SH-SY5Y (cell line): ENCODE measurements at regions not wholly inside any gene's neighbourhood (a gene's known extent, or its start where the extent isn't known, plus 50 kb on each side); places are given as distances from the start of the nearest gene placed in this dataset.

Experiments
- GATA2 ChIP-seq: IDR thresholded peaks from 2 replicates; pipeline ENCODE4 v1.6.1; 2011; ENCODE audit warnings: mild to moderate bottlenecking, low read depth, low read length
- GATA3 ChIP-seq: IDR thresholded peaks from 2 replicates; pipeline ENCODE4 v1.6.1; 2011; ENCODE audit warnings: low read depth, mild to moderate bottlenecking, low read length, moderate library complexity

DNA sequence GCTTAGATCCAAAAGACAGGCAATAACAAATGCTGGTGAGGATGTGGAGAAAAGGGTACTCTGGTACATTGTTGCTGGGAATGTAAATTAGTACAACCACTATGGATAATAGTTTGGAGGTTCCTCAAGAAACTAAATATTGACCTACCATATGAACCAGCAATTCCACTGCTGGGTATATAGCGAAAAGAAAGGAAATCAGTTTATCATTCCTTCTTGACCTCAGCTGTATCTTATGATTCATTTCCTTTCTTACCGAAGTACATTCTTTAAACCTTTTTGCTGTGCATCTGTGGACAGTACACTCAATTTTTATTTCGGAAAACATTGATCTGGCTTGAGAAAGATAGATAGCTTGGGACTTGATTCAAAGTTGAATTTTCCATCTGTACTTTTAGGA, 183.2 kb upstream of the LRFN5 start:
- TF ChIP-seq GATA2 (no peak), GATA3 (no peak)
